Activated CD4-positive, alpha-beta T cell treated with anti-CD3 and anti-CD28 coated beads, Interleukin-2, amount 50 U/mL, for 16 hours (primary cell): ENCODE measurements at regions not wholly inside any gene's neighbourhood (a gene's known extent, or its start where the extent isn't known, plus 50 kb on each side); places are given as distances from the start of the nearest gene placed in this dataset.

Experiments
- DNase-seq: peaks from one replicate; pipeline ENCODE4 v3.0.0-alpha.2; 2020

DNA sequence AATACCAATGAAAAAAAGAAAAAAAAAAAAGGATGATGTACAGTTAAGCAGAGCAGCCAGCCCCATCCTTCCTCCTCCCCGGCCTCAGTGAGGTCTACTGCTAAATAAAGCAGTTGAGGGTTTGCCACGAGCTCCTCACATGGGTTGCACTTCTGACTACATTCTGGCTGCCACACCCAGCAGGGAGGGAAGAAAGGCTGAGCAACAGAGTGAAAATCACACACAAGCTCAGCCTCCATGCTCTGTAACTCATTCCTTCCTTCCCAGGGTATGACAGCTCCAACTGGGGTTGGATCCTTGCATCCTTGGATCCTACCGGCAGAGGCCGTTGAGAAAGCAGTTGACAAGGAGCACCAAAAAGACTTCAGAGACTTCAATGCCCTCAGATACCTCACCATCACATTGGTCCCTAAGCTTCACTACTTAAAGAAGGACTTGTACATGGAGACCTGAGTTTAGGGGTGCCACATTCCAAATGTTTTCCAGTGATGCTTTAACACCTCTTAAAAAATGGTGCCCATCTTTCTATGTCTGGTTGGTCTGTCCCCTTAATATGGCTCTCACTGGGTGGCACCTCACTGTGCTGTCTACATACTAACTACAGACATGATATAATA is 52.9 kb upstream of the PIK3CG start:
- DNase-seq: no peak

GRCh38 chr7:106813705-106814305 is 51.3 kb upstream of the PIK3CG start:
- no peak for DNase-seq

DNA sequence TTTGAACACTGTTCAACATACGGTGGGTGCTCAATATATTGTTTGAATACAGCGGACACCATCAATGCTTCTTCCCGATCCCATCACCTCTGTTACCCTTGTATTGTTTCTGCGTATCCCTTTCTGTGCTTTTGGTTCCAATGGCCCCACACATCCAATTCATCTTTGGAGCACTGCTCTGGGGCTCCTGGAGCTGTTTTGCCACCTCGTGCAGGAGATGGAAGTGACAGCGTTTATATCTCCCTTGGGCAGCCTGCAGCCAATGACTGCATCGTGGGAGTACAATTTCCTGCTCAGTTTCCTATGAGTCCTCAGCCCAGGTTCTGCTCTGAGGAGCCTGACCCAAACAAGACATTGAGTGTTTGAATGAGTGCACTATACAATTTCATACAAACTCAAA is 50.2 kb upstream of the PIK3CG start:
- no peak for DNase-seq
